Endothelial cell of umbilical vein (primary cell): ENCODE measurements at regions not wholly inside any gene's neighbourhood (a gene's known extent, or its start where the extent isn't known, plus 50 kb on each side); places are given as distances from the start of the nearest gene placed in this dataset.
A peak's percentile ranks its signal among the peaks of the same experiment; 100 is the strongest.

Experiments
- BruUV-seq: library from RNA; stranded (reverse); fragments of 400-500 nt; replicated peaks from 2 replicates; lab custom pipeline; 2021; lab: Mats Ljungman, UMichigan
- CTCF ChIA-PET: fragments of 300-600, 350-600 bp; sonication (Branson Sonifier 250); formaldehyde crosslinking; loops from one replicate; lab custom pipeline; 2021; ENCODE audit warnings: antibody characterized with exemption, inconsistent platforms; lab: Charles Lee
- POLR2A ChIA-PET: fragments of 300-600, 350-600 bp; sonication (Branson Sonifier 250); formaldehyde crosslinking; loops from one replicate; lab custom pipeline; 2021; ENCODE audit warnings: antibody characterized with exemption, inconsistent platforms; lab: Charles Lee
- DNase-seq: peaks from one replicate; pipeline ENCODE4 v3.0.0-alpha.2; 2011; ENCODE audit warnings: low read depth, low spot score
- FAIRE-seq: peaks from 2 replicates; lab custom pipeline; 2011; peaks lifted over from hg19 to GRCh38; lab: Jason Lieb, UNC
- H2AFZ ChIP-seq: 2 replicates; pipeline ENCODE4 v1.6.0; 2012; ENCODE audit warnings: low read depth, low read length, control low read depth, inconsistent platforms
- H3K27ac ChIP-seq: 2 replicates; pipeline ENCODE4 v1.5.1; 2011; ENCODE audit warnings: low read depth, mild to moderate bottlenecking, control low read depth, low read length, moderate library complexity; ENCODE audit not compliant: insufficient read depth
- H3K27me3 ChIP-seq, 2 experiments: 2 replicates each; pipeline versions ENCODE4 v1.6.0 to v1.6.1; 2011; ENCODE audit warnings: low read length in 2 of 2, mixed read lengths in 1 of 2; ENCODE audit not compliant: control insufficient read depth in 2 of 2, insufficient read depth in 2 of 2
- H3K36me3 ChIP-seq, 2 experiments: 2 replicates in 1 of 2; 3 replicates in 1 of 2; pipeline ENCODE4 v1.5.1; 2011; ENCODE audit warnings: low read length in 2 of 2, mild to moderate bottlenecking in 1 of 2, moderate library complexity in 1 of 2; ENCODE audit not compliant: control insufficient read depth in 2 of 2, insufficient read depth in 2 of 2; ENCODE audit errors: extremely low read depth in 1 of 2
- H3K4me1 ChIP-seq: 3 replicates; pipeline ENCODE4 v1.5.1; 2011; ENCODE audit warnings: mild to moderate bottlenecking, low read length; ENCODE audit not compliant: control insufficient read depth, insufficient read depth; ENCODE audit errors: extremely low read depth
- H3K4me2 ChIP-seq: 2 replicates; pipeline ENCODE4 v1.6.1; 2011; ENCODE audit warnings: low read length, control low read depth, mixed read lengths; ENCODE audit not compliant: insufficient read depth
- H3K4me3 ChIP-seq, 3 experiments: fragments of 200-600 bp in 1 of 3; sonication (generic), shearing (Covaris generic) in 1 of 3; replicated peaks in 1 of 3; 2 replicates each; pipeline ENCODE4 v1.5.1; 2011 to 2016; ENCODE audit warnings: control low read depth in 3 of 3, low read length in 3 of 3, mild to moderate bottlenecking in 2 of 3, inconsistent platforms in 1 of 3, low read depth in 1 of 3, moderate library complexity in 1 of 3; ENCODE audit not compliant: insufficient read depth in 1 of 3
- H3K79me2 ChIP-seq: 2 replicates; pipeline ENCODE4 v1.6.0; 2012; ENCODE audit warnings: low read length, inconsistent platforms; ENCODE audit not compliant: control insufficient read depth, insufficient read depth
- H3K9ac ChIP-seq: replicated peaks from 2 replicates; pipeline ENCODE3; 2011; ENCODE audit warnings: low read length, control low read depth; ENCODE audit not compliant: insufficient read depth; ENCODE audit errors: extremely low read depth
- H3K9me1 ChIP-seq: replicated peaks from 3 replicates; pipeline ENCODE4 v1.6.0; 2011; ENCODE audit warnings: mild to moderate bottlenecking, low read length; ENCODE audit not compliant: control insufficient read depth, insufficient read depth; ENCODE audit errors: extremely low read depth
- H3K9me3 ChIP-seq: replicated peaks from 2 replicates; pipeline ENCODE4 v1.5.1; 2012; ENCODE audit warnings: low read length, inconsistent platforms; ENCODE audit not compliant: control insufficient read depth, insufficient read depth
- H4K20me1 ChIP-seq: replicated peaks from 2 replicates; pipeline ENCODE3; 2011; ENCODE audit warnings: mild to moderate bottlenecking, low read length; ENCODE audit not compliant: control insufficient read depth, insufficient read depth; ENCODE audit errors: extremely low read depth
- CTCF ChIP-seq, 2 donors: IDR thresholded peaks; 1 replicate in 1 of 2; 2 replicates in 1 of 2; pipeline ENCODE4 v1.5.1; 2011; ENCODE audit warnings: low read length in 2 of 2, mild to moderate bottlenecking in 2 of 2, moderate library complexity in 2 of 2, control low read depth in 1 of 2, inconsistent platforms in 1 of 2, low read depth in 1 of 2; ENCODE audit not compliant: insufficient read depth in 1 of 2; ENCODE audit errors: extremely low read depth in 1 of 2
- EZH2 ChIP-seq: IDR thresholded peaks from 2 replicates; pipeline ENCODE4 v1.6.1; 2012; ENCODE audit warnings: borderline replicate concordance, low read depth, mild to moderate bottlenecking, moderate library complexity, low read length, inconsistent platforms; ENCODE audit not compliant: severe bottlenecking
- FOS ChIP-seq: IDR thresholded peaks from 2 replicates; pipeline ENCODE4 v1.6.1; 2011; ENCODE audit warnings: mild to moderate bottlenecking, low read length, moderate library complexity, borderline replicate concordance; ENCODE audit not compliant: insufficient read depth
- GATA2 ChIP-seq: IDR thresholded peaks from 2 replicates; pipeline ENCODE4 v1.7.0; 2011; ENCODE audit warnings: low read depth, mild to moderate bottlenecking, moderate library complexity, mixed read lengths, low read length; ENCODE audit not compliant: insufficient read length, insufficient read depth
- JUN ChIP-seq: IDR thresholded peaks from 2 replicates; pipeline ENCODE4 v1.6.1; 2011; ENCODE audit warnings: borderline replicate concordance, low read depth; ENCODE audit not compliant: insufficient read length, insufficient read depth
- MAX ChIP-seq: IDR thresholded peaks from 2 replicates; pipeline ENCODE4 v1.6.1; 2011; ENCODE audit not compliant: insufficient read depth, insufficient read length
- MYC ChIP-seq: IDR thresholded peaks from one replicate; pipeline ENCODE4 v1.6.1; 2011; ENCODE audit warnings: mild to moderate bottlenecking, low read depth, low read length
- POLR2A ChIP-seq: IDR thresholded peaks from 2 replicates; pipeline ENCODE4 v1.6.1; 2012; ENCODE audit warnings: low read depth, mild to moderate bottlenecking, control low read depth, low read length
- POLR2AphosphoS5 ChIP-seq: IDR thresholded peaks from 2 replicates; pipeline ENCODE4 v1.6.1; 2012; ENCODE audit warnings: low read depth, mild to moderate bottlenecking, control low read depth, low read length, moderate library complexity; ENCODE audit not compliant: insufficient read depth
- dilution Hi-C: fragments of 300-500 bp; cut with MboI; formaldehyde crosslinking; loops from one replicate; pipeline ENCODE4 v1.15.0; 2019; ENCODE audit warnings: low sequenced_read_pairs; ENCODE audit not compliant: extremely low pct_ligation_motif_present
- intact Hi-C: fragments of 100-400 bp; cut with micrococcal nuclease; formaldehyde crosslinking; loops from one replicate; pipeline ENCODE4 v1.10.0; 2022

GRCh38 chr10:53690524-53691240, 918.1 kb upstream of the MBL2 start:
- H4K20me1 ChIP-seq, result no peaks in the 10 kb centered on the region
- no peak overlapping the region for H3K9ac ChIP-seq
- no peaks in the 10 kb centered on the region for H3K4me1 ChIP-seq
- no peaks in the 10 kb centered on the region for H3K79me2 ChIP-seq
- no peak overlapping the region for H3K4me2 ChIP-seq
- DNase-seq, result peak; percentile 31
- dilution Hi-C loops, result no loop called here
- H3K9me3 ChIP-seq, result no peaks in the 10 kb centered on the region
- no peak for FAIRE-seq
- no peak overlapping the region for H3K27ac ChIP-seq
- ChIA-PET CTCF (no interaction called here), POLR2A (no interaction called here)
- intact Hi-C loops, result no loop called here
- TF ChIP-seq POLR2AphosphoS5 (no peak), MYC (no peak), JUN (no peak), CTCF (IDR thresholded peaks at IDR 0.05; ENCODE audit: extremely low read depth in 1 of 2, insufficient read depth in 1 of 2, low read depth in 1 of 2, low read length in 2 of 2) (no peak), POLR2A (no peak), MAX (no peak), EZH2 (no peak), GATA2 (no peak), FOS (no peak)
- no peaks in the 10 kb centered on the region for H3K27me3 ChIP-seq
- no TSS peak for BruUV-seq
- no peaks in the 10 kb centered on the region for H3K36me3 ChIP-seq
- no peak overlapping the region for H3K4me3 ChIP-seq
- no peak overlapping the region for H2AFZ ChIP-seq
- H3K9me1 ChIP-seq, result no peaks in the 10 kb centered on the region
